Ascending aorta (tissue), 2 donors: ENCODE measurements at regions not wholly inside any gene's neighbourhood (a gene's known extent, or its start where the extent isn't known, plus 50 kb on each side); places are given as distances from the start of the nearest gene placed in this dataset.

Experiments used
- DNase-seq, 2 donors: peaks; one replicate each; pipeline ENCODE4 v3.0.0-alpha.2; 2019; ENCODE audit warnings: low spot score in 2 of 2
- H3K27ac ChIP-seq, 2 donors: fragments of 200-600 bp; sonication (generic); one replicate each; pipeline ENCODE4 v1.5.1; 2016 to 2017; ENCODE audit warnings: mild to moderate bottlenecking in 1 of 2
- H3K27me3 ChIP-seq: fragments of 200-600 bp; sonication (generic); one replicate; pipeline ENCODE4 v1.5.1; 2017
- H3K36me3 ChIP-seq, 2 donors: fragments of 200-600 bp; sonication (generic); one replicate each; pipeline ENCODE4 v1.5.1; 2016
- H3K4me1 ChIP-seq, 2 donors: fragments of 200-600 bp; sonication (generic); one replicate each; pipeline ENCODE4 v1.5.1; 2016 to 2017; ENCODE audit warnings: mild to moderate bottlenecking in 1 of 2
- H3K4me3 ChIP-seq, 2 donors: fragments of 200-600 bp; sonication (generic); one replicate each; pipeline ENCODE4 v1.5.1; 2016 to 2017; ENCODE audit warnings: mild to moderate bottlenecking in 1 of 2
- H3K9me3 ChIP-seq, 2 donors: fragments of 200-600 bp; sonication (generic); one replicate each; pipeline ENCODE4 v1.5.1; 2016
- intact Hi-C: fragments of 100-400 bp; cut with DNase I; formaldehyde crosslinking; loops from one replicate; pipeline ENCODE4 v1.15.1; 2023
- TF ChIP-seq, protein P1 (sequence below), 3 experiments: fragments of 200-600 bp in 2 of 3; fragments of 450-650 bp in 1 of 3; sonication (generic) in 2 of 3; IDR thresholded peaks; one replicate each; pipeline ENCODE4 v1.5.1; 2016 to 2019; ENCODE audit warnings: antibody characterized with exemption in 3 of 3, mild to moderate bottlenecking in 1 of 3, moderate library complexity in 1 of 3

DNA sequence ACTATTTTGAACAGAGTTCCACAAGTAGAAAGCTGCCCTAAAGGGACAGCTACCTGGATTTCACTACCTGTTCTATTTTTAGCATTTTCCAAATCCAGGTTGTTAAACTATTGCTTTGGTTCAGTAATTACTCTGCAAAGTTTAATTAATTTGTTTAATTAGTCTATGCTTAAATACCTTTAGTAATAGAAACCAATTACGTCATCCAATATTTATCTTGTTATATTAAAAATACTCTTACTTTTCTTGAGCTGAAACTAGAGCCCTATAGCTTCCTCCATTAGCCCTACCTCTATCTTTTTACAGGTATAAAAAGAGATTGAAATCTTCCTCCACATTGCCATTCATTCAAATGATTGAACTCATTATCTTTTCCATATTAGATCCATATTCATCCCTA lies 514.6 kb downstream of the DSC3 start:
- H3K4me3 ChIP-seq: no peak overlapping the region
- H3K9me3 ChIP-seq: no peaks in the 10 kb centered on the region
- DNase-seq: no peak
- TF ChIP-seq, protein P1, sequence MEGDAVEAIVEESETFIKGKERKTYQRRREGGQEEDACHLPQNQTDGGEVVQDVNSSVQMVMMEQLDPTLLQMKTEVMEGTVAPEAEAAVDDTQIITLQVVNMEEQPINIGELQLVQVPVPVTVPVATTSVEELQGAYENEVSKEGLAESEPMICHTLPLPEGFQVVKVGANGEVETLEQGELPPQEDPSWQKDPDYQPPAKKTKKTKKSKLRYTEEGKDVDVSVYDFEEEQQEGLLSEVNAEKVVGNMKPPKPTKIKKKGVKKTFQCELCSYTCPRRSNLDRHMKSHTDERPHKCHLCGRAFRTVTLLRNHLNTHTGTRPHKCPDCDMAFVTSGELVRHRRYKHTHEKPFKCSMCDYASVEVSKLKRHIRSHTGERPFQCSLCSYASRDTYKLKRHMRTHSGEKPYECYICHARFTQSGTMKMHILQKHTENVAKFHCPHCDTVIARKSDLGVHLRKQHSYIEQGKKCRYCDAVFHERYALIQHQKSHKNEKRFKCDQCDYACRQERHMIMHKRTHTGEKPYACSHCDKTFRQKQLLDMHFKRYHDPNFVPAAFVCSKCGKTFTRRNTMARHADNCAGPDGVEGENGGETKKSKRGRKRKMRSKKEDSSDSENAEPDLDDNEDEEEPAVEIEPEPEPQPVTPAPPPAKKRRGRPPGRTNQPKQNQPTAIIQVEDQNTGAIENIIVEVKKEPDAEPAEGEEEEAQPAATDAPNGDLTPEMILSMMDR (IDR thresholded peaks at IDR 0.05): no peak
- H3K27me3 ChIP-seq: no peaks in the 10 kb centered on the region
- H3K27ac ChIP-seq: no peak overlapping the region
- intact Hi-C loops: no loop called here
- no peaks in the 10 kb centered on the region for H3K4me1 ChIP-seq
- H3K36me3 ChIP-seq: no peaks in the 10 kb centered on the region

GRCh38 chr18:30527226-30527625 lies 515.3 kb downstream of the DSC3 start:
- Histone ChIP-seq H3K4me3 (no peak overlapping the region), H3K27ac (no peak overlapping the region), H3K9me3 (no peaks in the 10 kb centered on the region), H3K27me3 (no peaks in the 10 kb centered on the region), H3K4me1 (no peaks in the 10 kb centered on the region), H3K36me3 (no peaks in the 10 kb centered on the region)
- TF ChIP-seq, protein P1 (IDR thresholded peaks at IDR 0.05): no peak
- intact Hi-C loops: no loop called here
- DNase-seq: no peak

DNA sequence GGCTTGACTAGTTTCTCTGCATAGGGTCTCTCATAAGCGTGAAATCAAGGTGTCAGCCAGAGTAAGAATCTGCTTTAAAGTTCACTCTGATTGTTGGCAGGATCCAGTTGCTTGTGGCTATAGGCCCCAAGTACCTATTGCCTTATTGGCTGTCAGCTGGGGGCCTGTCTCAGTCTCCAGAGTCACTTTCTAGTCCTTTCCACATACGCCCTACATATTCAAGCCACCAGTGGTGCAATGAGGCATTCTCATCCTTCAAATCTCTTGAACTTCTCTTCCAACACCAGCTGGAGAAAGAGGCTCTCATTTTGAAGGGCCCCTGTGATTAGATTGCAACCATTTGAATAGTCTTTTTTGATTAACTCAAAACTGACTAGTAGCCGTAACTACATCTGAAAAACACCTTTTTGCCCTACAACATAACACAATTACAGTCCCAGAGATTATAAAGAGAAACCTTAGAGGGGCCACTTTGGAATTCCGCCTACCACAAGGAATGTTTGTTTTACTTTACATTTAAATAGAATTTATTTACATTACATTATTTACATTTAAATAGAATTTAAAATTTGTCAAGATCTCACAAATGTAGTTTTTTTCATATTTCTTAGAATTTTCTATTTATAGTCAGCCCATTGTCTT lies 520.1 kb downstream of the DSC3 start:
- H3K27me3 ChIP-seq: no peaks in the 10 kb centered on the region
- intact Hi-C loops: no loop called here
- H3K9me3 ChIP-seq: no peaks in the 10 kb centered on the region
- H3K4me3 ChIP-seq: no peak overlapping the region
- H3K27ac ChIP-seq: no peak overlapping the region
- no peaks in the 10 kb centered on the region for H3K4me1 ChIP-seq
- no peaks in the 10 kb centered on the region for H3K36me3 ChIP-seq
- TF ChIP-seq, protein P1 (IDR thresholded peaks at IDR 0.05): no peak
- DNase-seq: no peak

DNA sequence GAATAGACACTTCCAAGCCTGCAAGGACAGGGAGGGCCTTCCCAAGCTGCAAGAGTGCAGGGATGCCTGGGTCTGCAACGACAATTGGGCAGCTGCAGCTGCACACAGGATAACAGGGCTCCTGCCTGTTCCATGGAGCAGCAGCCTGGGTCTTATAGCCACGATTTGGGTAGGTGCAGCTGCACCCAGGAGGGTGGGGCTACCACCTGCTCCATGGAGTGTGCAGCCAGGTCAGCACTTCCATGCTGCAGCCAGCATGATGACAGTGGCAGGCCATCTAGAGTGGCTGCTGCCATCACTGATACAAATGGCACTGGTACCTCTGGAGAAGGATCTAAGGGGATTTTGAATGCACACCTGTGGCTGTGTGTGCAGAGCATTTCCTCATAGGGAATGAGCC lies 528.5 kb downstream of the DSC3 start:
- H3K27ac ChIP-seq: no peak overlapping the region
- no peak overlapping the region for H3K4me3 ChIP-seq
- intact Hi-C loops: no loop called here
- no peaks in the 10 kb centered on the region for H3K36me3 ChIP-seq
- TF ChIP-seq, protein P1 (IDR thresholded peaks at IDR 0.05): no peak
- no peaks in the 10 kb centered on the region for H3K27me3 ChIP-seq
- no peak for DNase-seq
- no peaks in the 10 kb centered on the region for H3K9me3 ChIP-seq
- H3K4me1 ChIP-seq: no peaks in the 10 kb centered on the region

DNA sequence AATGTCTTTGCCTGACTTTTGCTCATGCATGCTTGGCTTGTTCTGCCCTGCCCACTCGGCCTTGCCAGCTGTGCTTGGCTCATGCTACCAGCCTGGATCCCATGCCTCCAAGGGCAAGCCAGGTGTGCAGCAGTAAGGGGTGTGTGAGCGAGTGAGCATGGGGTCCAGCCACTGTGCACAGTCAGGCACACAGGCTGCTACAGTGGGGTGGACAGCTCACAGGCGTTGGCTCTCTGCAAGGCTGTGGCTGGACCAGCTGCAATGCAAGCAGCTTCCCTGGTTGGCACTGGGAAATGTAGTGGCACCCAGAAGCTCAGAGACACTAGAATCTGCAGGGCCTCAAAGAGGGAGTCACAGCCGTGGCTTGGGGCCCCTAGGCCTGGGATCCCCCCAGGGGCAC lies 529.7 kb downstream of the DSC3 start:
- no peaks in the 10 kb centered on the region for H3K9me3 ChIP-seq
- H3K4me3 ChIP-seq: no peak overlapping the region
- no peaks in the 10 kb centered on the region for H3K4me1 ChIP-seq
- TF ChIP-seq, protein P1 (IDR thresholded peaks at IDR 0.05): no peak
- H3K27ac ChIP-seq: no peak overlapping the region
- intact Hi-C loops: no loop called here
- no peaks in the 10 kb centered on the region for H3K36me3 ChIP-seq
- no peaks in the 10 kb centered on the region for H3K27me3 ChIP-seq
- no peak for DNase-seq

GRCh38 chr18:30510882-30511281 lies 531.7 kb downstream of the DSC3 start:
- TF ChIP-seq, protein P1 (IDR thresholded peaks at IDR 0.05): no peak
- DNase-seq: no peak
- H3K27ac ChIP-seq: no peak overlapping the region
- H3K27me3 ChIP-seq: no peaks in the 10 kb centered on the region
- no peak overlapping the region for H3K4me3 ChIP-seq
- no peaks in the 10 kb centered on the region for H3K4me1 ChIP-seq
- intact Hi-C loops: no loop called here
- no peaks in the 10 kb centered on the region for H3K36me3 ChIP-seq
- H3K9me3 ChIP-seq: no peaks in the 10 kb centered on the region
